ENCODE measurements at regions not wholly inside any gene's neighbourhood (a gene's known extent, or its start where the extent isn't known, plus 50 kb on each side); places are given as distances from the start of the nearest gene placed in this dataset.
"Not testable (repeated sequence)": the region's sequence is repeated elsewhere in the genome, so short reads cannot be mapped to it uniquely, and the experiment has no call there.

DNA sequence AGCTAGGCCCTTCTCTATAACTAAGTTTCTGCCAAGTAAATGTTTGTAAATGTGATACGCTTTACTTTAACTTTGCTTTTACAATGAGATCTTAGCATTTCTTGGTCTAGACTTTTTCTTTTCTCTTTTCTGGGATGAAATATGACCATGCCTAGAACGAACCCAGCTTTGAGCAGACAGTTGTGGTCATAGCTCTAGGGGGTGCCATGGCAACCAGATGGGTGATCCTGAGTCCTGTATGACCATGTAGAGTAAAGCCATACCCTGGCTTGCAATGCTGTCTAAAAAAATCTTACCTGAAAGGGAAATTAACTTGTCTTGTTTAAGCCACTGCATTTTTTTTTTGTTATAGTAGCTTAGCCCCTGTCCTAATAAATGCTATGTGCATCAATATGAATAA, 956.3 kb downstream of the SLC4A3 start:
- no peak for DNase-seq

DNA sequence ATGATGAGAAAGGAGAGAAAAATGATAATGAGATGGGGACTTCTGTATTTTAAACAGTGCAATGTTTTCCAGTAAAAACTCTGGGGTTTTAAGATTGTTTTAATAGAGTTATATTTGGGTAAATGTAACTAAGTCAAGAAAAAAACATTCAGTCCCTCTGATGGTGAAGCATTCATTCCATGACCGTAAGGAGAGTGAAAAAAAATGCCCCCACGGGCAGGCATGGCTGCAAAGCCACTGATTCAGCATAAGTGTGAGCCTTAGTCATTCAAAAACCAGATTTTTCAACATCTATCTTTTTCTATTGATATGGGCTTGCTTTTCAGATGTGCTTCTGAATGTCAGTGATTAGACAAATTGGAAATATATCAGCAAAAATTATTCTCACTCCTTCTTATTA, 957.8 kb downstream of the SLC4A3 start:
- DNase-seq: no peak

GRCh38 chr2:220586980-220587530, 959.6 kb downstream of the SLC4A3 start:
- DNase-seq: no peak

- no peak for DNase-seq
Measured at GRCh38 chr2:220588148-220588547, 960.7 kb downstream of the SLC4A3 start.

DNA sequence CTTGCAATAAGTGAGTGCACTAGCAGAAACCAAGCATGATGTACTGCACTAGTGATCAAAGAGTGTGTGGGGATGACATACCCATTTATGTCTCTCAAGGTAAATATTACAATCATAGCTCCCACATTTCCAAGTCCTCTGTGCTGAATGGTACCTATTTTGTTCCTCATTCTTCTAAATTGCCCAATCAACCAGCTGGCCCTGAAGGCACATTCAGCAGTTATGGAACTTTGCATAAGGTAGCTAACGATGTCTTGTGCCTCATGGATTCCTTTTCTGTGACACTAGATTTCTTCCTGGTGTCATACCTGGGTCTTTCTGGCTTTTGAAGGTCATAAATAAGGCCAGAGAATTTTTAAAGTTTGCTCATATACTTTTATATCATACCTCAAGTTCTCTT, 963.0 kb downstream of the SLC4A3 start:
- no peak for DNase-seq

DNA sequence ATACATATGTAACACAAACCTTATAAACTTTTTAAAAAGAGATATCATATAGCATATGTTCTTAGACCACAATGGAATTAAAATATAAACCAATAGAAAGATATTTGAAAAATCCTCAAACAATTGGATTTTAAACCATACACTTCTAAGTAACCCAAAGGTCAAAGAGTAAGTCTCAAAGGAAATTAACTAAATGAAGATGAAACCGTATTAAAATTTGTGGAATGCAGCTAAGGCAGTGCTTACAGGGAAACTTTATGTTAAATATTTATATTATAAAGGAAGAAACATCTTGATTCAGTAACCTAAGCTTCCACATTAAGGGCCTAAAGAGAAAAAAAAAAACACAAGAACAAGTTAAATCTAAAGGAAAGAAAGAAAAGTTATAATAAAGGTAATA, 966.1 kb downstream of the SLC4A3 start:
- DNase-seq: no peak

DNA sequence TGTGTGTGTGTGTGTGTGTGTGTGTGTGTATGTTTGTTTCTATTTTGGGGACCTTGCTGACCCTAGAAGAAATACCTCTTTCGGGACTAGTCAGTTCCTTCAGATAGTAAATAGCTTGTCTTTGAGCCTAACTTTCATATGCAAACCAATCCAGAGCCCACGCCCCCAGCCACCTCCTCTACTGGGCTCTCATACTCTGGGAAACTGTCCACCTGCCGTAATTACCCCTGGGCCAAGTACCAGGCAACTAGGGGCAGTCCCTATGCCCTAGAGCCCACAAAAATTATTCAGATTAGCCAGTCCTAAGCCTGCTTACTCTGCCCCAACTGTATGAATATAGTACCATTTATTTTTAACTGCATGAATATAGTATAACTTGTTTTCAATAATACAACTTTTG, 970.4 kb downstream of the EPHA4 start:
- DNase-seq: no peak

DNA sequence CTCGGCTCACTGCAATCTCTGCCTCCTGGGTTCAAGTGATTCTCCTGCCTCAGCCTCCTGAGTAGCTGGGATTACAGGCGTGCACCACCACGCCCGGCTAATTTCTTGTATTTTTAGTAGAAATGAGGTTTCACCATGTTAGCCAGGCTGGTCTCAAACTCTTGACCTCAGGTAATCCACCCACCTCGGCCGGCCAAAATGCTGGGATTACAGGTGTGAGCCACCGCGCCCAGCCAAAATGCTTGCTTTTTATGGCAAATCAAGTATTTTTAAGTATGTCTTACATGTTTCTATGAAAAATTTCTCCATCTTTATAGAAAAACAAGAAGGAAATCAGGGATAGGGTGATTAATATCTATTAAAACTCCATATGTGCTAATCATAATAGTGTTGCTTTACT, 959.1 kb downstream of the EPHA4 start:
- not testable (repeated sequence) for DNase-seq

DNA sequence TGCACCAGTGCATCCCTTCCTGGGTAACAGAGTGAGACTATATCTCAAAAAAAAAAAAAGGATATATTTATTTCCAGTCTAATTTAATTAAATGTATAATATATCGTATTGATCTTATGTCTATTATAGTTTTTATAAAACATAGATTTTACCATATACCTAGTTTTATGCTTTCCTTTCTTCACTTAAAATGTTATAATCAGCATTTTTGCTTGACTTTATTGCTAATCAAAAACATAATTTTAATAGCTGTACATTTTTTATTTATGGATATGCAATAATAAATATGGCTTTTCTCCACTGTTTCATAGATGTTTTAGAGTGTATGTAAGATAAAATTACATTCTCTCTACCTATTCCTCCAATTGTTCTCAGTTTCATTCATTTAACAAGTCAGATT, 958.0 kb downstream of the EPHA4 start:
- DNase-seq: no peak

DNA sequence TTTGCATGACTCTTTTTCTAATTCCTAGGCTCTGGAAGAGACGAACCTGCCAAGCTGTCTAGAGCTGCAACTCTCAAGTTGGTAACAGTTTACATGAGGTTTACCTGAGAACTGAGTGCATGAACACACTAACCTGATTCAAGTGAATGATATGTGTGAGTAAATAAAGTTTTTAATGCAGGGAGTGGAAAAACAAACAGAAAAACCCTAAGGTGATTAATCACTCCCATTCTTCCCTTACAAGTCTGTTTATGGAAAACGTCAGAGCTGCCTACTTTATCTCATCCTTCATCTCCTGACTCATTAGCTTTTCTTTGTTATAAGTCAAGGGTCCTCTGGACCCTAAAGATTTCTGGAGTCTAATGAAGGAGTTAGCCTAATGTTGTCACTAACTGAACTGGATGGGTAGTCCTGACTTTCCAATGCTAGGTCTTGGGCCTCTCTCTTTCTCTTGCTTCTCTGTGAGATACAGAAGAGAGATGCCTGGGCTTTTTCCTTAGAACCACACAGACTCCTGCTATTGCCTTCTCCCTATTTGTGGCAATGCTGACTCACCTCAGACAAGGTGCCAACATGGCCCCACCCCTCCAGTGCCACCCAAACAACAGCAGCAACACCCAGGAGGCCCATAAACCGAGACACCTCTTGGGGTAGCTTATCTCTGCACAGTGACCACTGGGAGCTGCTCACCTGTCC, 952.4 kb downstream of the EPHA4 start:
- no peak for DNase-seq

- DNase-seq: no peak
Measured at GRCh38 chr2:220626603-220627002, 945.5 kb downstream of the EPHA4 start.

GRCh38 chr2:220628252-220628651, 943.9 kb downstream of the EPHA4 start:
- no peak for DNase-seq

GRCh38 chr2:220641137-220641536, 931.0 kb downstream of the EPHA4 start:
- no peak for DNase-seq

DNA sequence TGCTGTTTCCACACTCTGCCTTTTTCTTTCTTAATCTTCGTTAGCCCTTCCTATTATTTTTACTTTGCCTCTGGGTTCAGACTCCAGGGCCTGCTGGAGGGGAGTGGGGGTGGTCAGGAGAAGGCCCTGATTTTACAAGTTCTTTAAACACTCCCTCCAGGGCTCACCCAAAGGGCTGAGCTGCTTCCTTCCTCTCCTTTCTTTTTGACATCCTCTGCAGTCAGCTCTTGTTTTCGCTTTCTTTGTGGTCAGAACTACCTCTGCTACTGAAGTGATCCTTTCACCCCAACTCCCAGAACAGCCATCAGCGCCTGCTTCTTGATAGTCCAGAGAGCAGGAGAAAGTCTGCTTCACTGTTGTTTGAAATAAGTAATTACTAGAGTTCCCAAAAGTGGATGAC, 925.7 kb downstream of the EPHA4 start:
- DNase-seq: no peak

- DNase-seq: no peak
Measured at GRCh38 chr2:220648628-220649027, 923.5 kb downstream of the EPHA4 start.

DNA sequence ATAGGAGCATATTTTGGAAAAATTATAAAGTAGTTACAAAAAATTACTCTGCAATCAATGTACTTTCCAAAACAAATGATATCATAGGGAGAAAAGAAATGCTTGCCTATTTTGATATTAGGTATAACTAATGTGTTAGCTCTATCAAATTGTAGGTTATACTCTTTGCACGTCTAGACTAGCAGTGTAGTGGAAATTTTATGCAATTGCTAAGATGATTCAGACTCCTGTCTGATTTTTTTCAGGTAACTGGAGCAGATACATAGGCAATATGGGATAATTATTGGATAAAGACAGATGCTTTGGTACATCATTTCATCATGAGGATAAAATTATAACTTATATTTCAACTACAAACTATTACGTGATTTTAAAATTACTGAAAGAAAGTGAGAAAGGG, 918.3 kb downstream of the EPHA4 start:
- DNase-seq: no peak

DNA sequence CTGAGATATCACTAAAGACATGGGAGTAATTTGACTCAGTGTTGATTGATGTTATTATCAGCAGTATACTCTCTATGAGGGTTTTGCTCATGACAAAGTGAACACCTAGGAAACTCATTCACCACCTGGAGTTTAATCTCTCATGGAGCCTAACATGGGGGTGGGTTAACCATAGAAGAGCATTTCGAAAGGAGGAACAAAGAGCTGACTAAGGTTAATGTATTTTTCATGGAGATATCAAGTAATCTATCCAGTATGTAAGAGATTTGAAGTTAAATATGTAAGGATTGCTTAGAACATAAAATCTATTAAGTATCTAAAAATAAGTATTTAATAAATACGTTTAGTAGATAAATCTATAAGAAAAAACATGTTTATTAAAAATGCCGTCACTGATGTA, 917.8 kb downstream of the EPHA4 start:
- DNase-seq: no peak

DNA sequence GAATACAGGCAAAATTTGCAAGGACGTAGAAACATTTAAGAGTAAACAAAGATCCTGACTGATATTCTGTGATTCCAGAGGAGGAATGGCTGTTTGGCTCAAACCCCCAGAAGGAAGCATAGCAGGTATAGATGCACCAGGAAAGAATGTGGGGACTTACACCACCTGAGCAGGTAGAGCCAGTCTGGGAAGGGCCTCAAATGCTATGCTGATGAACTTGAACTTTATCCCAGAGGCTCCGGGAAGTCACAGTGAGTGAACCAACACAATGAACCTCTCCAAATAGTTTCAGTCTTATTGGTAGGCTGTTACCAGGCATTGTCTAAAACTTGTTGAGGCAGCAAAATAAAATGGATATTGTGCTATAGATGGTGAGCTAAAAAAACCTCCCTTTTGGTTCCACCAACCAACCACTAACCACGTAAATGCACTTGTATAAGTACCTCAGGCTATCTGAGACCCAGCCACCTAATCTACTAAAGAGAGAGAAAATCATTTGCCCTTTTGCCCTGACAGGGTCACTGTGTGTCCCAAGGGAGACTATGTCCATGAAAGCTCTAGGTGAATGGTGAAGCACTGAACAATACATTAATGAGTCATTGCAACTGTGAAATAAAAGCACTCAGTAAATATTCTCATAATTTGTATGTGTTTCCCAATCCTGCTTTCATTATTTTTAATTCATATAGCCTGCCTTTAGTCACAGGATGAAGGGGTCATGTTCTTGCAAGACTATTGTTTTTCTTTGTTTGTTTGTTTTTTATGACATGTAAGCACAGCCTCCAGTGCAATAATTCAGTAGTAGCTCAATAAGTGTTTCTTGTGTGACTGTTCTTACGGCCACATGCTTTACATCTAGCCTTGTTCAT, 911.6 kb downstream of the EPHA4 start:
- DNase-seq: no peak

DNA sequence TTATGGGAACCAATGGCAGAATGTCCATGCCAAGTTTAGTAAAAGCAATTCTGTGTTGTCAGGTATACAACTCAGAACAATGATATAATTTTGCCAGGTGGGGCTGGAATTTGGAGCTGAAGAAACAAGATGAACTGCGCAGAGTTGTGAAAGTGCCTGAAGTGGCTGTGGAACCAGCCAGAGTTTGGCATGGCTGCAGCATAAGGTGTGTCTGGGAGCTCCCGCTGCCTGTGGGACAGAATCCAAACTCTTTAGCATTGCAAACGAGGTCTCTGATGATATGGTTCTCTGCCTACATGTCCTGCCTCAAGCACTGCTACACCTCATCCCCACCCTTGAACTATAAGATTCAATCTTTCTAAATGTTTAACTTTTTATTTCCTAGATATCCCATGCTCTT, 909.7 kb downstream of the EPHA4 start:
- DNase-seq: no peak

- no peak for DNase-seq
Measured at GRCh38 chr2:220663065-220663464, 909.0 kb downstream of the EPHA4 start.

DNA sequence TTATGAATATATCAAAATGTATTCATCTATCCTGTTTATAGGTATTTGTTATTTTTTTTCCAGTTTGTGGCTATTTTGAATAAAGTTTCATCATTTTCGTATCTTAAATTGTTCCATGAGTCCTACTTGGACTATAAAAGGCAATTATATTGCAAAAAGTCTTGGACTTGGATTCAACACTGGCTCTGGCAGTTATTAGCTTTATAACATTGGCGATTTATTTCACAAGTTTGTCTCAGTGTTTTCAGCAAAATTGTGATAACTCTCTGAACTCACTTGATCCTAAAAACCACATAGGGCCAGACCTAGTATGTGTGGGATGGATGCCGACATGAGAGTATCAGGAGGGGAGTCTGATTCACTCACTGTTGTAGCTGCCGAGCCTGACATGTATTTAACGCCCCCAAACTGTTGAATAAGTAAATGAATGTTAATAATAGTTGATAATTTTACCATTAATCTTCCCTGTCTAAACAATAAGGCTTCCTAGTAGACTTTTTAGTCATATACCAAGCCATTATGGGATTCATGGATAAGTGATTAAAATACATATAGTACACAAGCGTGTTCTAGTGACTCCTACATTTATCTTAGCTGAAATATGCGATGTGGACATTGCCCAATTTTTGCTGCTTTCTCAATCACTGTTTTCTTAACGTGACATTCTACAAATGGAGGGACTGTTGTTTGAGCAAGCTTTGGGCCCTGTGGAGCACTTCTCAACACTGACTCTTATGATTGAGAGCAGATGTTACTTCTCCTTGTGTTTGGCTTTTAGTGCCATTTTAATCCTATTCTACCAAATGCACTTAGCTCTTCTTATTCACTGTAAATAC, 907.6 kb downstream of the EPHA4 start:
- DNase-seq: no peak

- DNase-seq: no peak
Measured at GRCh38 chr2:220665108-220665471, 907.0 kb downstream of the EPHA4 start.

GRCh38 chr2:220669324-220669723, 902.8 kb downstream of the EPHA4 start:
- no peak for DNase-seq

Data from effector CD8-positive, alpha-beta T cell (primary cell).